Panc1 (cell line): ENCODE measurements at regions not wholly inside any gene's neighbourhood (a gene's known extent, or its start where the extent isn't known, plus 50 kb on each side); places are given as distances from the start of the nearest gene placed in this dataset.

Experiments used
- ATAC-seq: fragments of 200-7000 bp; cut with Tn5 transposase; 2 replicates; pipeline ENCODE4 v1.9.1; 2020; ENCODE audit warnings: mild to moderate bottlenecking, moderate library complexity
- BruUV-seq: library from RNA; stranded (reverse); fragments of 400-500 nt; replicated peaks from 2 replicates; lab custom pipeline; 2021; lab: Mats Ljungman, UMichigan
- CTCF ChIA-PET: fragments of 300-600 bp; sonication (Branson Sonifier 250); formaldehyde crosslinking; loops from one replicate; lab custom pipeline; 2022; ENCODE audit warnings: antibody characterized with exemption; lab: Charles Lee
- POLR2A ChIA-PET: fragments of 300-600 bp; sonication (Branson Sonifier 250); formaldehyde crosslinking; loops from one replicate; lab custom pipeline; 2022; ENCODE audit warnings: antibody characterized with exemption; lab: Charles Lee
- DNase-seq: peaks from one replicate; pipeline ENCODE4 v3.0.0-alpha.2; 2010; ENCODE audit warnings: low read depth, low spot score
- H3K27ac ChIP-seq: 2 replicates; pipeline ENCODE4 v1.5.1; 2011; ENCODE audit warnings: mild to moderate bottlenecking, low read length, inconsistent platforms
- H3K27me3 ChIP-seq: fragments of 200-500 bp; sonication (Bioruptor generic); 2 replicates; pipeline ENCODE4 v1.6.0; 2014; ENCODE audit warnings: low read length, inconsistent platforms; ENCODE audit not compliant: control insufficient read depth, insufficient read depth
- H3K36me3 ChIP-seq: fragments of 200-500 bp; sonication (Bioruptor generic); 2 replicates; pipeline ENCODE4 v1.5.1; 2014; ENCODE audit warnings: inconsistent platforms, mild to moderate bottlenecking, low read length, moderate library complexity; ENCODE audit not compliant: control insufficient read depth, insufficient read depth
- H3K4me1 ChIP-seq: 2 replicates; pipeline ENCODE4 v1.5.1; 2011; ENCODE audit warnings: inconsistent platforms, mild to moderate bottlenecking, low read length, moderate library complexity; ENCODE audit not compliant: control insufficient read depth, insufficient read depth
- H3K4me3 ChIP-seq, 2 experiments: 2 replicates each; pipeline ENCODE4 v1.5.1; 2011 to 2012; ENCODE audit warnings: low read depth in 2 of 2, low read length in 2 of 2, mild to moderate bottlenecking in 2 of 2, inconsistent platforms in 1 of 2, moderate library complexity in 1 of 2
- H3K9me3 ChIP-seq: fragments of 200-500 bp; sonication (Bioruptor generic); 2 replicates; pipeline ENCODE4 v1.5.1; 2014; ENCODE audit warnings: low read depth, mild to moderate bottlenecking, inconsistent platforms, low read length, moderate library complexity; ENCODE audit not compliant: control insufficient read depth, insufficient read depth
- CTCF ChIP-seq: fragments of 450-650 bp; IDR thresholded peaks from 2 replicates; pipeline ENCODE4 v1.5.1; 2017; ENCODE audit warnings: mild to moderate bottlenecking
- POLR2AphosphoS5 ChIP-seq: IDR thresholded peaks from 2 replicates; pipeline ENCODE4 v1.6.1; 2012; ENCODE audit warnings: mild to moderate bottlenecking, low read depth, low read length, moderate library complexity
- REST ChIP-seq, 2 experiments: IDR thresholded peaks; 2 replicates each; pipeline ENCODE4 v1.6.1; 2011 to 2012; ENCODE audit warnings: low read depth in 2 of 2, control low read depth in 1 of 2, low read length in 1 of 2, mild to moderate bottlenecking in 1 of 2, moderate library complexity in 1 of 2; ENCODE audit not compliant: insufficient read depth in 1 of 2
- SIN3A ChIP-seq: IDR thresholded peaks from 2 replicates; pipeline ENCODE4 v1.6.1; 2012; ENCODE audit warnings: low read depth, mild to moderate bottlenecking, low read length, moderate library complexity, borderline replicate concordance; ENCODE audit not compliant: insufficient read depth
- TCF7L2 ChIP-seq: IDR thresholded peaks from 2 replicates; pipeline ENCODE4 v1.6.1; 2011; ENCODE audit warnings: mild to moderate bottlenecking, low read depth, low read length, inconsistent platforms
- in situ Hi-C: cut with HindIII; loops from 2 replicates; pipeline ENCODE4 v1.10.0; 2016; ENCODE audit warnings: low sequenced_read_pairs, low pct_unique_long_range_greater_than_20kb
- intact Hi-C: fragments of 100-400 bp; cut with micrococcal nuclease; formaldehyde crosslinking; loops from one replicate; pipeline ENCODE4 v1.10.0; 2022; ENCODE audit not compliant: unreplicated experiment

- H3K36me3 ChIP-seq: no peaks in the 10 kb centered on the region
- TF ChIP-seq TCF7L2 (no peak), REST (IDR thresholded peaks at IDR 0.05; ENCODE audit: insufficient read depth in 1 of 2, low read depth in 2 of 2, low read length in 1 of 2) (no peak), CTCF (no peak), POLR2AphosphoS5 (no peak), SIN3A (no peak)
- no peaks in the 10 kb centered on the region for H3K4me1 ChIP-seq
- no peaks in the 10 kb centered on the region for H3K27me3 ChIP-seq
- no peak for DNase-seq
- H3K4me3 ChIP-seq: no peak overlapping the region
- CTCF ChIA-PET: no interaction called here
- no peak for ATAC-seq
- in situ Hi-C loops: no loop called here
- BruUV-seq: no TSS peak
- intact Hi-C loops: no loop called here
- POLR2A ChIA-PET: no interaction called here
- H3K27ac ChIP-seq: no peak overlapping the region
- no peaks in the 10 kb centered on the region for H3K9me3 ChIP-seq
Measured at GRCh38 chr5:107294211-107294550, 376.6 kb downstream of the EFNA5 start.

DNA sequence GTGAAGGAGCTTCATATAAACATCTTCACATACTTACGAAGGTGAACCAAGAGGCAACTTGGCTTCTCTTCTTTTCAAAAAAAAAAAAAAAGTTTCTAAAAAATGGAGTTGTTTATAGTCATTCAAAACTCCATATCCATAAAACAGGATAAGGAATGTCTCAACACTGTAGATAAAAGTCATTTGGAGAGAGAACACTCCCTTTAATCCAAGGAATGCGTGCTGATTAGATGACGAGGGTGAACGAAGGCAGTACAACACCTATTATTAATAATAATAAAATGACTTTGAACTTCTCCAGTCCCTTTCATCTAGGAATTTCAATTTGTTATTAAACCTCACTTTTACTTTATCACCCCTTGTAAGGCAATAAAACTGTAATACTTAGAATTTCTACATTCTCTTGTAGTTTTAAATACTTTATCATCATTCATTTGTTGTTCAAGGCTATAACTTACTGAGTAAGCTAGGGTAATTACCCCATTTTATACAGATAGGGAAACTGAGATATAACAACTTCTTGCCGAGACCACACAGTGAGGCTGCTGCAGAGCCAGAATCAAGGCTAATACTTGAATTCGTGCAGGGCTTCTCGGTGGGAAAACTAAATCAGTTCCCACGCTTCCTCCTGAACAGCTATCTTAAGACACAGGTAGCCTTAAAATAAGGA lies 377.1 kb downstream of the EFNA5 start:
- H3K4me1 ChIP-seq: no peaks in the 10 kb centered on the region
- in situ Hi-C loops: no loop called here
- no peaks in the 10 kb centered on the region for H3K36me3 ChIP-seq
- TF ChIP-seq POLR2AphosphoS5 (no peak), REST (IDR thresholded peaks at IDR 0.05; ENCODE audit: insufficient read depth in 1 of 2, low read depth in 2 of 2, low read length in 1 of 2) (no peak), SIN3A (no peak), TCF7L2 (no peak), CTCF (no peak)
- no peaks in the 10 kb centered on the region for H3K27me3 ChIP-seq
- DNase-seq (no peak), ATAC-seq (no peak)
- BruUV-seq: no TSS peak
- no peaks in the 10 kb centered on the region for H3K9me3 ChIP-seq
- intact Hi-C loops: no loop called here
- no peak overlapping the region for H3K27ac ChIP-seq
- ChIA-PET POLR2A (no interaction called here), CTCF (no interaction called here)
- no peak overlapping the region for H3K4me3 ChIP-seq
